ENCODE measurements at regions not wholly inside any gene's neighbourhood (a gene's known extent, or its start where the extent isn't known, plus 50 kb on each side); places are given as distances from the start of the nearest gene placed in this dataset.

- intact Hi-C loops (cut with DNase I), result no loop called here
- ATAC-seq (no peak), DNase-seq (no peak)
- Histone ChIP-seq H3K27me3 (no peaks in the 10 kb centered on the region), H3K4me3 (no peak overlapping the region), H3K36me3 (no peaks in the 10 kb centered on the region), H3K27ac (no peak overlapping the region), H3K9me3 (no peaks in the 10 kb centered on the region), H3K4me1 (peaks cover 0 to 8% of the 10 kb centered on the region in 2 donors)
- TF ChIP-seq CTCF (IDR thresholded peaks at IDR 0.05), result no peak
These were observed 55.3 kb upstream of the ADO start for GRCh38 chr10:62749093-62749683.
